ENCODE measurements at regions not wholly inside any gene's neighbourhood (a gene's known extent, or its start where the extent isn't known, plus 50 kb on each side); places are given as distances from the start of the nearest gene placed in this dataset.

GRCh38 chr2:173766537-173767289 lies 198.5 kb downstream of the SP3 start:
- H3K4me3 ChIP-seq = no peak overlapping the region
- H3K27ac ChIP-seq = no peak overlapping the region
- H3K4me1 ChIP-seq (ENCODE audit: low read depth) = peaks cover 10% of the 10 kb centered on the region
- H3K9me3 ChIP-seq (ENCODE audit: low read depth) = no peaks in the 10 kb centered on the region
- DNase-seq (ENCODE audit: low read depth in 1 of 2, low spot score in 1 of 2) = no peak
- no peaks in the 10 kb centered on the region for H3K36me3 ChIP-seq
- H3K27me3 ChIP-seq = no peaks in the 10 kb centered on the region
- TF ChIP-seq CTCF (IDR thresholded peaks at IDR 0.05; ENCODE audit: low read depth, low read length) = no peak

- Histone ChIP-seq H3K9me3 (ENCODE audit: low read depth) (no peaks in the 10 kb centered on the region), H3K4me3 (no peak overlapping the region), H3K27me3 (no peaks in the 10 kb centered on the region), H3K36me3 (no peaks in the 10 kb centered on the region), H3K4me1 (ENCODE audit: low read depth) (no peaks in the 10 kb centered on the region), H3K27ac (no peak overlapping the region)
- DNase-seq (ENCODE audit: low read depth in 1 of 2, low spot score in 1 of 2) = no peak
- TF ChIP-seq CTCF (IDR thresholded peaks at IDR 0.05; ENCODE audit: low read depth, low read length) = no peak
These were observed 194.1 kb downstream of the SP3 start for GRCh38 chr2:173770947-173771678.

GRCh38 chr2:173772205-173772604 lies 193.0 kb downstream of the SP3 start:
- H3K36me3 ChIP-seq = no peaks in the 10 kb centered on the region
- no peaks in the 10 kb centered on the region for H3K9me3 ChIP-seq (ENCODE audit: low read depth)
- H3K27me3 ChIP-seq = no peaks in the 10 kb centered on the region
- no peak overlapping the region for H3K27ac ChIP-seq
- DNase-seq (ENCODE audit: low read depth in 1 of 2, low spot score in 1 of 2) = no peak
- TF ChIP-seq CTCF (IDR thresholded peaks at IDR 0.05; ENCODE audit: low read depth, low read length) = no peak
- H3K4me3 ChIP-seq = no peak overlapping the region
- no peaks in the 10 kb centered on the region for H3K4me1 ChIP-seq (ENCODE audit: low read depth)

- Histone ChIP-seq H3K4me3 (no peak overlapping the region), H3K4me1 (ENCODE audit: low read depth) (no peaks in the 10 kb centered on the region)
These were observed 192.1 kb downstream of the SP3 start for GRCh38 chr2:173773076-173773475.

GRCh38 chr2:173775440-173775839 lies 189.7 kb downstream of the SP3 start:
- no peak for TF ChIP-seq CTCF (IDR thresholded peaks at IDR 0.05; ENCODE audit: low read depth, low read length)
- H3K4me3 ChIP-seq = no peak overlapping the region
- no peak for DNase-seq (ENCODE audit: low read depth in 1 of 2, low spot score in 1 of 2)

More at GRCh38 chr2:173773076-173773475, 192.1 kb downstream of the SP3 start:
- Histone ChIP-seq H3K27ac (no peak overlapping the region), H3K27me3 (no peaks in the 10 kb centered on the region), H3K36me3 (no peaks in the 10 kb centered on the region), H3K9me3 (ENCODE audit: low read depth) (no peaks in the 10 kb centered on the region)
- no peak for DNase-seq (ENCODE audit: low read depth in 1 of 2, low spot score in 1 of 2)
- TF ChIP-seq CTCF (IDR thresholded peaks at IDR 0.05; ENCODE audit: low read depth, low read length) = no peak

More at GRCh38 chr2:173775440-173775839, 189.7 kb downstream of the SP3 start:
- Histone ChIP-seq H3K4me1 (ENCODE audit: low read depth) (no peaks in the 10 kb centered on the region), H3K36me3 (no peaks in the 10 kb centered on the region), H3K27me3 (no peaks in the 10 kb centered on the region), H3K9me3 (ENCODE audit: low read depth) (no peaks in the 10 kb centered on the region), H3K27ac (no peak overlapping the region)

All from cardiac muscle cell (in vitro differentiated cells and primary cell).